A549 (cell line): ENCODE measurements at regions not wholly inside any gene's neighbourhood (a gene's known extent, or its start where the extent isn't known, plus 50 kb on each side); places are given as distances from the start of the nearest gene placed in this dataset.

Source experiments
- ATAC-seq, 2 experiments: fragments of 200-7000 bp in 1 of 2; fragments of >200 bp in 1 of 2; cut with Nextera tagmentation in 1 of 2; cut with Tn5 transposase in 1 of 2; 3 replicates each; pipeline versions ENCODE4 v1.8.0 to v1.9.1; 2018 to 2020; ENCODE audit warnings: mild to moderate bottlenecking in 1 of 2, moderate library complexity in 1 of 2
- CTCF ChIA-PET: fragments of 300-600 bp; sonication (Branson Sonifier 250); formaldehyde crosslinking; extraction: SDS; loops from one replicate; lab custom pipeline; 2021; ENCODE audit warnings: antibody characterized with exemption, inconsistent platforms; lab: Yijun Ruan, JAX
- POLR2A ChIA-PET: fragments of 350-600 bp; formaldehyde crosslinking; extraction: SDS; loops from one replicate; lab custom pipeline; 2021; ENCODE audit warnings: antibody characterized with exemption, inconsistent platforms; lab: Yijun Ruan, JAX
- DNase-seq, 2 experiments: peaks; one replicate each; pipeline versions ENCODE4 v3.0.0 to v3.0.0-alpha.2; 2011 to 2016; ENCODE audit warnings: low read depth in 1 of 2, low spot score in 1 of 2
- FAIRE-seq: peaks from 2 replicates; lab custom pipeline; 2011; peaks lifted over from hg19 to GRCh38; lab: Jason Lieb, UNC
- H3K27ac ChIP-seq, 2 experiments: fragments of >200 bp; sonication (Bioruptor Twin); formaldehyde crosslinking; 3 replicates each; pipeline ENCODE4 v1.5.1; 2016 to 2017
- H3K4me1 ChIP-seq: fragments of >200 bp; sonication (Bioruptor Twin); formaldehyde crosslinking; 3 replicates; pipeline ENCODE4 v1.6.1; 2016
- H3K4me2 ChIP-seq: fragments of >200 bp; sonication (Bioruptor Twin); formaldehyde crosslinking; 3 replicates; pipeline ENCODE4 v1.6.1; 2016
- H3K4me3 ChIP-seq: fragments of >200 bp; sonication (Bioruptor Twin); formaldehyde crosslinking; 3 replicates; pipeline ENCODE4 v1.5.1; 2016
- H3K9me3 ChIP-seq: fragments of >200 bp; sonication (Bioruptor Twin); formaldehyde crosslinking; 3 replicates; pipeline ENCODE4 v1.6.1; 2016
- EHF ChIP-seq: fragments of 250-450 bp; sonication (Bioruptor Pico); IDR thresholded peaks from 2 replicates; pipeline ENCODE4 v1.5.0; 2020; ENCODE audit warnings: mild to moderate bottlenecking
- FOSB ChIP-seq: fragments of 250-450 bp; sonication (Bioruptor Pico); IDR thresholded peaks from 2 replicates; pipeline ENCODE4 v1.5.0; 2020; ENCODE audit warnings: mild to moderate bottlenecking, moderate library complexity
- HES2 ChIP-seq: fragments of >200 bp; sonication (Bioruptor Twin); formaldehyde crosslinking; IDR thresholded peaks from 2 replicates; pipeline ENCODE4 v1.6.1; 2016
- JUN ChIP-seq, 2 experiments: fragments of >200 bp; sonication (Bioruptor Twin); formaldehyde crosslinking; IDR thresholded peaks; 2 replicates in 1 of 2; 3 replicates in 1 of 2; pipeline ENCODE4 v1.6.1; 2016 to 2017
- MAFK ChIP-seq: fragments of 450-650 bp; IDR thresholded peaks from 2 replicates; pipeline ENCODE4 v1.6.1; 2014; ENCODE audit not compliant: partially characterized antibody
- MAX ChIP-seq: IDR thresholded peaks from 2 replicates; pipeline ENCODE4 v1.6.1; 2012
- MAZ ChIP-seq: fragments of 150-350 bp; IDR thresholded peaks from 2 replicates; pipeline ENCODE4 v1.6.1; 2014; ENCODE audit warnings: antibody characterized with exemption, low read depth, low read length, borderline replicate concordance
- MYC ChIP-seq: IDR thresholded peaks from 2 replicates; pipeline ENCODE4 v1.6.1; 2012; ENCODE audit warnings: mild to moderate bottlenecking, inconsistent platforms, low read length, improper control_type of control experiment, borderline replicate concordance
- PBX3 ChIP-seq: IDR thresholded peaks from 2 replicates; pipeline ENCODE4 v1.6.1; 2012
- SREBF2 ChIP-seq: fragments of 450-650 bp; IDR thresholded peaks from 2 replicates; pipeline ENCODE4 v1.6.1; 2014; ENCODE audit warnings: mild to moderate bottlenecking, moderate library complexity
- TP53 ChIP-seq: fragments of 250-450 bp; sonication (Bioruptor Pico); IDR thresholded peaks from 2 replicates; pipeline ENCODE4 v1.5.0; 2021; ENCODE audit warnings: mild to moderate bottlenecking, moderate library complexity
- ZC3H11A ChIP-seq: fragments of 450-650 bp; IDR thresholded peaks from 2 replicates; pipeline ENCODE4 v1.6.1; 2014; ENCODE audit warnings: antibody characterized with exemption, mild to moderate bottlenecking
- WGBS: methylation state at CpG from one replicate; pipeline ENCODE4 v1.1.6; 2017; ENCODE audit errors: missing lambda C conversion rate; 5-methylcytosine and 5-hydroxymethylcytosine counted together

GRCh38 chr6:168128631-168129291 lies 49.7 kb upstream of the FRMD1 start:
- FAIRE-seq: no peak

More at GRCh38 chr6:168128631-168129291, 49.7 kb upstream of the FRMD1 start:
- 80% methylated on average over 22 of the region's 27 CpGs for WGBS
- DNase-seq (no peak), ATAC-seq (no peak)
- Histone ChIP-seq H3K4me1 (no peaks in the 10 kb centered on the region), H3K4me3 (no peak overlapping the region)
- TF ChIP-seq MAX: no peak
- TF ChIP-seq JUN (IDR thresholded peaks at IDR 0.05): no peak
- TF ChIP-seq PBX3: no peak
- TF ChIP-seq MAZ: no peak
- TF ChIP-seq EHF (CRISPR knock-in tag): no peak
- no peak for TF ChIP-seq TP53 (CRISPR knock-in tag)
- no peak for TF ChIP-seq MAFK
- no peak for TF ChIP-seq HES2
- TF ChIP-seq FOSB (CRISPR knock-in tag): no peak
- TF ChIP-seq SREBF2: no peak
- TF ChIP-seq ZC3H11A: no peak
- TF ChIP-seq MYC: no peak
- TF ChIP-seq, all 56 proteins: peak for 0
- ChIA-PET CTCF (interaction anchor here (4.9 kb wide), 1 partner anchor 221 kb away, joined by 28 read pairs; no protein-coding TSS in a partner anchor), POLR2A (no interaction called here)
- Histone ChIP-seq H3K4me2 (no peak overlapping the region), H3K27ac (no peak overlapping the region), H3K9me3 (no peaks in the 10 kb centered on the region)
